HepG2 (cell line): ENCODE measurements at regions not wholly inside any gene's neighbourhood (a gene's known extent, or its start where the extent isn't known, plus 50 kb on each side); places are given as distances from the start of the nearest gene placed in this dataset.

Source experiments
- HDAC2 ChIP-seq: sonication (generic); formaldehyde crosslinking; IDR thresholded peaks from 2 replicates; pipeline ENCODE4 v1.4.0; 2020; ENCODE audit warnings: missing genetic modification reagents
- JUND ChIP-seq: sonication (generic); formaldehyde crosslinking; IDR thresholded peaks from 2 replicates; pipeline ENCODE4 v1.8.0; 2022; ENCODE audit warnings: mild to moderate bottlenecking, missing genetic modification reagents
- PHF21A ChIP-seq: sonication (generic); formaldehyde crosslinking; IDR thresholded peaks from 2 replicates; pipeline ENCODE4 v1.5.0; 2020; ENCODE audit warnings: mild to moderate bottlenecking, missing genetic modification reagents
- POLR2A ChIP-seq, 2 experiments: IDR thresholded peaks; 2 replicates each; pipeline ENCODE4 v1.6.1; 2011; ENCODE audit warnings: low read depth in 2 of 2, low read length in 2 of 2, mild to moderate bottlenecking in 1 of 2, moderate library complexity in 1 of 2; ENCODE audit not compliant: insufficient read depth in 1 of 2
- POLR2AphosphoS5 ChIP-seq: IDR thresholded peaks from 2 replicates; pipeline ENCODE4 v1.6.1; 2012; ENCODE audit warnings: low read depth, low read length
- RFX5 ChIP-seq: IDR thresholded peaks from 2 replicates; pipeline ENCODE4 v1.6.1; 2011; ENCODE audit warnings: low read depth, low read length, improper control_type of control experiment
- ZSCAN21 ChIP-seq: sonication (generic); formaldehyde crosslinking; IDR thresholded peaks from 2 replicates; pipeline ENCODE4 v1.8.0; 2022; ENCODE audit warnings: mild to moderate bottlenecking, missing genetic modification reagents, moderate library complexity, borderline replicate concordance
- TF ChIP-seq, protein P1 (sequence below), 2 experiments: fragments of 450-650 bp in 1 of 2; sonication (generic) in 1 of 2; formaldehyde crosslinking; IDR thresholded peaks; 2 replicates each; pipeline versions ENCODE4 v1.5.0 to v1.8.0; 2020 to 2022; ENCODE audit warnings: mild to moderate bottlenecking in 1 of 2, missing genetic modification reagents in 1 of 2
- TF ChIP-seq, protein P2 (sequence below): sonication (generic); formaldehyde crosslinking; IDR thresholded peaks from 2 replicates; pipeline ENCODE4 v1.5.0; 2020; ENCODE audit warnings: mild to moderate bottlenecking, missing genetic modification reagents, moderate library complexity
- TF ChIP-seq, protein P3 (sequence below): sonication (generic); formaldehyde crosslinking; IDR thresholded peaks from 2 replicates; pipeline ENCODE4 v1.8.1; 2023; ENCODE audit warnings: missing genetic modification reagents, inconsistent platforms, borderline replicate concordance

DNA sequence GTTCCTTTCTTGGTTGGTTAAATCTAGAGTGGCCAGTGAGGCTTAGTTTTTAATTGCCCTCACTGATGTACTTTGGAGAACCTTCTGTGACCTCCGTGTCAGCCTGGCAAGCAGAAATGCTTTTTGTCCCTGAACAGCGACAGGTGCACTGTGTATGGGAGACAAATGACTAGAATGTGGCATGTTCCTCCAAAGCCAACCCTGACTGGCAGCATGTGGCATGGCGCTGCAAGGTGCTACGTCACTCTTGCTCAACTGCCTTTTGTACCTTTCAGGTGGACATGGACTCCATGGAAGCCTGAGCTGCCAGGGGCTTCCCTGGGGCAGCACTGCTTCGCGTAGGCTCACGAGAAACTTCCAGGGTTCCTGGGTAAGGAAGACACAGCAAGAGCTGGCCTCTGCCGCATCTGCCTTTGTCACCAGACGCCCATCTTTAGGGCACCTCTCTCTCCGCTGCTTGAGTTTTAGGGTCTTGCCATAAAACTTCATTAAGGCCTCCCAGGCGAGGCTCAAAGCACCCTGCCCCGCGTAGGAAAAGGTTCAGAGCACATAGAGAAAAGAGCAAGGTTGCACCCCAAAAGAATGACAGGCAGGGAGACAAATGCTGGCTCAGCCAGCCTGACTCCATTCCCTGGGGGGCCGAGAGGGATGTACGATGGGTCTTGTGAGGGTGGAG is 167.1 kb upstream of the SOX1 start:
- TF ChIP-seq JUND (no peak), HDAC2 (no peak), RFX5 (no peak), ZSCAN21 (CRISPR knock-in tag) (no peak), POLR2AphosphoS5 (no peak), POLR2A (IDR thresholded peaks at IDR 0.05; ENCODE audit: insufficient read depth in 1 of 2, low read depth in 2 of 2, low read length in 2 of 2) (no peak), PHF21A (CRISPR knock-in tag) (no peak)
- TF ChIP-seq, protein P1, sequence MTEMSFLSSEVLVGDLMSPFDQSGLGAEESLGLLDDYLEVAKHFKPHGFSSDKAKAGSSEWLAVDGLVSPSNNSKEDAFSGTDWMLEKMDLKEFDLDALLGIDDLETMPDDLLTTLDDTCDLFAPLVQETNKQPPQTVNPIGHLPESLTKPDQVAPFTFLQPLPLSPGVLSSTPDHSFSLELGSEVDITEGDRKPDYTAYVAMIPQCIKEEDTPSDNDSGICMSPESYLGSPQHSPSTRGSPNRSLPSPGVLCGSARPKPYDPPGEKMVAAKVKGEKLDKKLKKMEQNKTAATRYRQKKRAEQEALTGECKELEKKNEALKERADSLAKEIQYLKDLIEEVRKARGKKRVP (CRISPR knock-in tag; IDR thresholded peaks at IDR 0.05), result no peak
- TF ChIP-seq, protein P2, sequence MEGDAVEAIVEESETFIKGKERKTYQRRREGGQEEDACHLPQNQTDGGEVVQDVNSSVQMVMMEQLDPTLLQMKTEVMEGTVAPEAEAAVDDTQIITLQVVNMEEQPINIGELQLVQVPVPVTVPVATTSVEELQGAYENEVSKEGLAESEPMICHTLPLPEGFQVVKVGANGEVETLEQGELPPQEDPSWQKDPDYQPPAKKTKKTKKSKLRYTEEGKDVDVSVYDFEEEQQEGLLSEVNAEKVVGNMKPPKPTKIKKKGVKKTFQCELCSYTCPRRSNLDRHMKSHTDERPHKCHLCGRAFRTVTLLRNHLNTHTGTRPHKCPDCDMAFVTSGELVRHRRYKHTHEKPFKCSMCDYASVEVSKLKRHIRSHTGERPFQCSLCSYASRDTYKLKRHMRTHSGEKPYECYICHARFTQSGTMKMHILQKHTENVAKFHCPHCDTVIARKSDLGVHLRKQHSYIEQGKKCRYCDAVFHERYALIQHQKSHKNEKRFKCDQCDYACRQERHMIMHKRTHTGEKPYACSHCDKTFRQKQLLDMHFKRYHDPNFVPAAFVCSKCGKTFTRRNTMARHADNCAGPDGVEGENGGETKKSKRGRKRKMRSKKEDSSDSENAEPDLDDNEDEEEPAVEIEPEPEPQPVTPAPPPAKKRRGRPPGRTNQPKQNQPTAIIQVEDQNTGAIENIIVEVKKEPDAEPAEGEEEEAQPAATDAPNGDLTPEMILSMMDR (CRISPR knock-in tag), result no peak
- TF ChIP-seq, protein P3, sequence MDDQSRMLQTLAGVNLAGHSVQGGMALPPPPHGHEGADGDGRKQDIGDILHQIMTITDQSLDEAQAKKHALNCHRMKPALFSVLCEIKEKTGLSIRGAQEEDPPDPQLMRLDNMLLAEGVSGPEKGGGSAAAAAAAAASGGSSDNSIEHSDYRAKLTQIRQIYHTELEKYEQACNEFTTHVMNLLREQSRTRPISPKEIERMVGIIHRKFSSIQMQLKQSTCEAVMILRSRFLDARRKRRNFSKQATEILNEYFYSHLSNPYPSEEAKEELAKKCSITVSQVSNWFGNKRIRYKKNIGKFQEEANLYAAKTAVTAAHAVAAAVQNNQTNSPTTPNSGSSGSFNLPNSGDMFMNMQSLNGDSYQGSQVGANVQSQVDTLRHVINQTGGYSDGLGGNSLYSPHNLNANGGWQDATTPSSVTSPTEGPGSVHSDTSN (CRISPR knock-in tag), result no peak
